Endothelial cell (in vitro differentiated cells): ENCODE measurements at regions not wholly inside any gene's neighbourhood (a gene's known extent, or its start where the extent isn't known, plus 50 kb on each side); places are given as distances from the start of the nearest gene placed in this dataset.

Source experiments
- DNase-seq: peaks from one replicate; pipeline ENCODE4 v3.0.0; 2021; ENCODE audit warnings: low spot score
- H3K27ac Mint-ChIP-seq: one replicate; pipeline ENCODE4 v1.8.0; 2021; ENCODE audit warnings: mixed read lengths, inconsistent platforms; ENCODE audit not compliant: unreplicated experiment
- H3K27me3 Mint-ChIP-seq: one replicate; pipeline ENCODE4 v1.8.0; 2021; ENCODE audit warnings: mild to moderate bottlenecking, moderate library complexity, mixed read lengths, inconsistent platforms; ENCODE audit not compliant: unreplicated experiment
- H3K36me3 Mint-ChIP-seq: one replicate; pipeline ENCODE4 v1.8.0; 2021; ENCODE audit warnings: mild to moderate bottlenecking, low read depth, mixed read lengths, inconsistent platforms; ENCODE audit not compliant: unreplicated experiment
- H3K4me1 Mint-ChIP-seq: one replicate; pipeline ENCODE4 v1.8.0; 2021; ENCODE audit warnings: mild to moderate bottlenecking, mixed read lengths, inconsistent platforms; ENCODE audit not compliant: unreplicated experiment
- H3K4me3 Mint-ChIP-seq: one replicate; pipeline ENCODE4 v1.8.0; 2021; ENCODE audit warnings: mild to moderate bottlenecking, mixed read lengths, inconsistent platforms; ENCODE audit not compliant: unreplicated experiment
- H3K9me3 Mint-ChIP-seq: one replicate; pipeline ENCODE4 v1.8.0; 2021; ENCODE audit warnings: mixed read lengths, inconsistent platforms; ENCODE audit not compliant: unreplicated experiment
- CTCF ChIP-seq: fragments of 200-600 bp; sonication (generic); IDR thresholded peaks from one replicate; pipeline ENCODE4 v1.5.0; 2021; ENCODE audit warnings: antibody characterized with exemption; ENCODE audit not compliant: unreplicated experiment

GRCh38 chr3:191813245-191813644 lies 352.3 kb downstream of the PYDC2 start:
- H3K4me1 Mint-ChIP-seq: no peaks in the 10 kb centered on the region
- H3K4me3 Mint-ChIP-seq: no peak overlapping the region
- no peaks in the 10 kb centered on the region for H3K36me3 Mint-ChIP-seq
- H3K27ac Mint-ChIP-seq: no peak overlapping the region
- H3K27me3 Mint-ChIP-seq: no peaks in the 10 kb centered on the region
- no peak for TF ChIP-seq CTCF
- H3K9me3 Mint-ChIP-seq: no peaks in the 10 kb centered on the region
- no peak for DNase-seq

GRCh38 chr3:191848818-191849217 lies 387.9 kb downstream of the PYDC2 start:
- peaks cover 6% of the 10 kb centered on the region for H3K27me3 Mint-ChIP-seq
- no peaks in the 10 kb centered on the region for H3K36me3 Mint-ChIP-seq
- no peaks in the 10 kb centered on the region for H3K4me1 Mint-ChIP-seq
- H3K4me3 Mint-ChIP-seq: no peak overlapping the region
- TF ChIP-seq CTCF: no peak
- no peaks in the 10 kb centered on the region for H3K9me3 Mint-ChIP-seq
- no peak overlapping the region for H3K27ac Mint-ChIP-seq
- DNase-seq: no peak

GRCh38 chr3:191859531-191859930 lies 398.6 kb downstream of the PYDC2 start:
- Mint-ChIP-seq H3K4me3 (no peak overlapping the region), H3K9me3 (no peaks in the 10 kb centered on the region), H3K27ac (no peak overlapping the region), H3K4me1 (no peaks in the 10 kb centered on the region), H3K36me3 (no peaks in the 10 kb centered on the region), H3K27me3 (peaks cover 4% of the 10 kb centered on the region)
- no peak for TF ChIP-seq CTCF
- DNase-seq: no peak

- TF ChIP-seq CTCF: no peak
- no peaks in the 10 kb centered on the region for H3K36me3 Mint-ChIP-seq
- no peaks in the 10 kb centered on the region for H3K4me1 Mint-ChIP-seq
- DNase-seq: no peak
- H3K4me3 Mint-ChIP-seq: no peak overlapping the region
- no peaks in the 10 kb centered on the region for H3K27me3 Mint-ChIP-seq
- H3K9me3 Mint-ChIP-seq: no peaks in the 10 kb centered on the region
- H3K27ac Mint-ChIP-seq: no peak overlapping the region
These were observed 408.9 kb downstream of the PYDC2 start for GRCh38 chr3:191869738-191870415.

GRCh38 chr3:191873736-191874135 lies 412.8 kb downstream of the PYDC2 start:
- Mint-ChIP-seq H3K27ac (no peak overlapping the region), H3K9me3 (no peaks in the 10 kb centered on the region), H3K36me3 (no peaks in the 10 kb centered on the region), H3K4me1 (no peaks in the 10 kb centered on the region), H3K27me3 (no peaks in the 10 kb centered on the region), H3K4me3 (no peak overlapping the region)
- DNase-seq: no peak
- TF ChIP-seq CTCF: no peak
